Kidney (tissue), 13 donors: ENCODE measurements at regions not wholly inside any gene's neighbourhood (a gene's known extent, or its start where the extent isn't known, plus 50 kb on each side); places are given as distances from the start of the nearest gene placed in this dataset.

Experiments used
- DNase-seq, 5 donors: peaks; one replicate each; pipeline ENCODE4 v3.0.0-alpha.2; 2013 to 2020
- FAIRE-seq: peaks from 2 replicates; lab custom pipeline; 2012; peaks lifted over from hg19 to GRCh38; lab: Jason Lieb, UNC
- H3K27ac ChIP-seq, 2 donors: one replicate each; pipeline ENCODE4 v1.7.0; 2013; ENCODE audit warnings: low read depth in 2 of 2, low read length in 2 of 2, inconsistent platforms in 1 of 2
- H3K27me3 ChIP-seq: one replicate; pipeline ENCODE4 v1.7.1; 2013; ENCODE audit warnings: low read length, inconsistent platforms; ENCODE audit not compliant: control insufficient read depth, insufficient read depth
- H3K36me3 ChIP-seq, 3 donors: one replicate each; pipeline versions ENCODE4 v1.7.0 to v1.7.1; 2013; ENCODE audit warnings: low read length in 3 of 3, control low read depth in 1 of 3, inconsistent platforms in 1 of 3; ENCODE audit not compliant: insufficient read depth in 3 of 3, control insufficient read depth in 2 of 3
- H3K4me1 ChIP-seq, 3 donors: one replicate each; pipeline versions ENCODE4 v1.7.0 to v1.7.1; 2013; ENCODE audit warnings: low read length in 3 of 3, inconsistent platforms in 1 of 3, low read depth in 1 of 3; ENCODE audit not compliant: control insufficient read depth in 2 of 3, insufficient read depth in 2 of 3
- H3K4me3 ChIP-seq, 3 donors: one replicate each; pipeline versions ENCODE4 v1.7.0 to v1.8.1; 2013; ENCODE audit warnings: low read length in 3 of 3, control low read depth in 1 of 3, inconsistent platforms in 1 of 3
- H3K9ac ChIP-seq, 3 donors: one replicate each; pipeline versions ENCODE4 v1.7.0 to v1.7.1; 2013; ENCODE audit warnings: low read length in 3 of 3, control low read depth in 1 of 3, inconsistent platforms in 1 of 3
- H3K9me3 ChIP-seq, 3 donors: one replicate each; pipeline versions ENCODE4 v1.7.0 to v1.7.1; 2013; ENCODE audit warnings: low read length in 3 of 3, control low read depth in 1 of 3, inconsistent platforms in 1 of 3; ENCODE audit not compliant: control insufficient read depth in 2 of 3, insufficient read depth in 1 of 3
- intact Hi-C: fragments of 100-400 bp; cut with DNase I; formaldehyde crosslinking; loops from one replicate; pipeline ENCODE4 v1.11.1; 2022
- TF ChIP-seq, protein P1 (sequence below): IDR thresholded peaks from 3 replicates; pipeline ENCODE4 v1.5.1; 2012; ENCODE audit warnings: mild to moderate bottlenecking, moderate library complexity, borderline replicate concordance; ENCODE audit not compliant: insufficient read depth; ENCODE audit errors: extremely low read depth
- donor health status: control.
- donor health status: control.
- donor health status: control.
- donor health status: control.
- donor health status: control.
- donor health status: DM: yes; HTN: yes; CAD: no.
- donor health status: Normal renal cell carcinoma (clear cell type).

DNA sequence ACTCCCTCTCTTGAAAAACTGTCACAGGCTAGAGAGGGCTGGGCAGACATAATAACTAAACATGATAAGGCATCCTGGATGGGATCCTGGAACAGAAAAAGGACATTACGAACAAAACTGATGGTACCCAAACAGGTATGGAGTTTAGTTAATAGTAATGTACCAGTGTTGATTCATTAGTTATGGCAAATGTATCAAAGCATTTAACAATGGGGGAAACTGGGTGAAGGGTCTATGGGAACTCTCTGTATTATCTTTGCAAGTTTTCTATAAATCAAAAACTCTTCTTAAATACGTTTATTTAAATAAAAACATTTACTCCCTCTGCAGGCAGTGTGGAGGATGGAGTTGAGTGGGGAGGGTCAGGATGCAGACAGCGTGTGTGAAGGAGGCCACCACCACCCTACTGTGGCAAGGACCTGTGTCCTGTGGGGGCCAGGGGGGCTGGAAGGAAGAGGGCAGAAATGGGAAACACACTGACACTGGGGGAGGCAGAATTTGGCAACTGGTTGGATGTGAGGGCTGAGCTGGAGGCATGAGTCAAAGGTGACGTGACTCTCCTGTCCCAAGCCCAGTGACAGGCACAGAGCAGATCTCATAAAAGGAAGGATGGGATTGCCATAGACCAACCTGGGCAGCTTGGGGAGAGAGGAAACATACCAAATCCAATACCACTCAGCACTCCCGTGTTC is 59.6 kb upstream of the ITGA11 start:
- FAIRE-seq, result no peak

DNA sequence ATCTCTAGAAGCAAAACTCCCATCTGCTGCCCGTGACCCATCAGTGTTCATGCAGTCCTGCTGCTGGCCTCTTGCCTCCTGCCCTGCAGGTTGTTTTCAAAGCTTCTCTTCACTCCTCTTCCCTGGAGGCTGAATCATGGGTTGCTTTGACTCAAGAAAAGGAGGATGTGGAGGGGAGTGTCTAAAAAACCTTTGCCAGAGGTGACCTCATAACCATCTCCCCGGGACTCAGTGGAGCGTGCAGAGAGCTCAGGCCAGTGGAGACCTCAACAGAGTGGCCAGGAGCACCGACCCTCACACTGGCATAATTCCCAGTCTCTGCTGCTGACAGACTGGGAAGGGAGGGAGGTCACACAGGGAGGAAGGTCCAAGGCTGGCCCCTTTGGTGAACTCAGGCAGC is 60.9 kb upstream of the ITGA11 start:
- Histone ChIP-seq H3K4me3 (no peak overlapping the region), H3K36me3 (no peaks in the 10 kb centered on the region), H3K9me3 (no peaks in the 10 kb centered on the region), H3K9ac (no peak overlapping the region), H3K4me1 (no peaks in the 10 kb centered on the region), H3K27ac (no peak overlapping the region), H3K27me3 (no peaks in the 10 kb centered on the region)
- no peak for DNase-seq
- intact Hi-C loops, result no loop called here
- TF ChIP-seq, protein P1, sequence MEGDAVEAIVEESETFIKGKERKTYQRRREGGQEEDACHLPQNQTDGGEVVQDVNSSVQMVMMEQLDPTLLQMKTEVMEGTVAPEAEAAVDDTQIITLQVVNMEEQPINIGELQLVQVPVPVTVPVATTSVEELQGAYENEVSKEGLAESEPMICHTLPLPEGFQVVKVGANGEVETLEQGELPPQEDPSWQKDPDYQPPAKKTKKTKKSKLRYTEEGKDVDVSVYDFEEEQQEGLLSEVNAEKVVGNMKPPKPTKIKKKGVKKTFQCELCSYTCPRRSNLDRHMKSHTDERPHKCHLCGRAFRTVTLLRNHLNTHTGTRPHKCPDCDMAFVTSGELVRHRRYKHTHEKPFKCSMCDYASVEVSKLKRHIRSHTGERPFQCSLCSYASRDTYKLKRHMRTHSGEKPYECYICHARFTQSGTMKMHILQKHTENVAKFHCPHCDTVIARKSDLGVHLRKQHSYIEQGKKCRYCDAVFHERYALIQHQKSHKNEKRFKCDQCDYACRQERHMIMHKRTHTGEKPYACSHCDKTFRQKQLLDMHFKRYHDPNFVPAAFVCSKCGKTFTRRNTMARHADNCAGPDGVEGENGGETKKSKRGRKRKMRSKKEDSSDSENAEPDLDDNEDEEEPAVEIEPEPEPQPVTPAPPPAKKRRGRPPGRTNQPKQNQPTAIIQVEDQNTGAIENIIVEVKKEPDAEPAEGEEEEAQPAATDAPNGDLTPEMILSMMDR, result no peak
- no peak for FAIRE-seq

More for the DNA sequence above, 59.6 kb upstream of the ITGA11 start:
- peaks cover 0 to 4% (median 0%) of the 10 kb centered on the region in 3 donors for H3K4me1 ChIP-seq
- intact Hi-C loops, result no loop called here
- no peaks in the 10 kb centered on the region for H3K36me3 ChIP-seq
- TF ChIP-seq, protein P1, result no peak
- H3K4me3 ChIP-seq, result no peak overlapping the region
- DNase-seq, result no peak
- H3K27ac ChIP-seq, result no peak overlapping the region
- H3K27me3 ChIP-seq, result no peaks in the 10 kb centered on the region
- no peaks in the 10 kb centered on the region for H3K9me3 ChIP-seq
- H3K9ac ChIP-seq, result no peak overlapping the region

DNA sequence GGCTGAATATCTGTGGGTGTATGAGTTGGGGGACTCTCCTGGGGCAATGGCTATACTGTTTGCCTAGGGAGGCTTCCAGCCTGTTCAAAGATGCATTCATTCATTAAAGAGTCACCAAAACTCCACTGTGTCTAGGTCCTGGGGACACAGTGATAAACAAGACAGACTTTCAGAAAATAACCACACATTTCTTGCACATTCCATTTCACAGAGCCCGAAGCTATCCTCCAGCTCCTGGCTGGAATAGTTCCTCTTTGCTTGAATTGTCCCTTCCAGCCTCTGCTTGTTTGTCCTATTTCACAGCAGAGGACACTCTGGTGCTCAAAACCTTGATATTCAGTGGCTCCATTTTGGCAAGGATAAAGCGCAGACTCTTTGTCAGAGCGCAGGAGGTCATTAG is 61.7 kb upstream of the ITGA11 start:
- Histone ChIP-seq H3K4me1 (no peaks in the 10 kb centered on the region), H3K9ac (no peak overlapping the region), H3K27me3 (no peaks in the 10 kb centered on the region), H3K9me3 (no peaks in the 10 kb centered on the region), H3K36me3 (no peaks in the 10 kb centered on the region), H3K4me3 (no peak overlapping the region), H3K27ac (no peak overlapping the region)
- intact Hi-C loops, result no loop called here
- DNase-seq (no peak), FAIRE-seq (no peak)
- TF ChIP-seq, protein P1, result no peak
